ENCODE measurements at regions not wholly inside any gene's neighbourhood (a gene's known extent, or its start where the extent isn't known, plus 50 kb on each side); places are given as distances from the start of the nearest gene placed in this dataset.
"Not testable (repeated sequence)": the region's sequence is repeated elsewhere in the genome, so short reads cannot be mapped to it uniquely, and the experiment has no call there.

GRCh38 chr2:38451778-38452177 lies 74.7 kb upstream of the ATL2 start:
- CTCF ChIA-PET, H3K4me3 Mint-ChIP-seq, H3K4me1 Mint-ChIP-seq, H3K9me3 Mint-ChIP-seq, DNase-seq, H3K36me3 Mint-ChIP-seq, H3K27ac Mint-ChIP-seq: not testable (repeated sequence)
- peaks cover 24% of the 10 kb centered on the region for H3K27me3 Mint-ChIP-seq

- no peaks in the 10 kb centered on the region for H3K9me3 Mint-ChIP-seq
- no peaks in the 10 kb centered on the region for H3K36me3 Mint-ChIP-seq
- no peaks in the 10 kb centered on the region for H3K4me1 Mint-ChIP-seq
- H3K27ac Mint-ChIP-seq = no peak overlapping the region
- H3K27me3 Mint-ChIP-seq = peaks cover 20% of the 10 kb centered on the region
- CTCF ChIA-PET = no interaction called here
- H3K4me3 Mint-ChIP-seq = no peak overlapping the region
- no peak for DNase-seq
These were observed 73.4 kb upstream of the ATL2 start for GRCh38 chr2:38450509-38450908.

- Mint-ChIP-seq H3K4me1 (no peaks in the 10 kb centered on the region), H3K27me3 (peaks cover 20% of the 10 kb centered on the region), H3K4me3 (no peak overlapping the region), H3K9me3 (no peaks in the 10 kb centered on the region), H3K36me3 (no peaks in the 10 kb centered on the region), H3K27ac (no peak overlapping the region)
- CTCF ChIA-PET = interaction anchor here (1.0 kb wide), 1 partner anchor 133 kb away, joined by 3 read pairs; no protein-coding TSS in a partner anchor
- DNase-seq = no peak
These were observed 71.8 kb upstream of the ATL2 start for GRCh38 chr2:38448692-38449410.

- H3K27me3 Mint-ChIP-seq = peaks cover 18% of the 10 kb centered on the region
- no peak overlapping the region for H3K4me3 Mint-ChIP-seq
- DNase-seq = no peak
- H3K4me1 Mint-ChIP-seq = no peaks in the 10 kb centered on the region
- H3K36me3 Mint-ChIP-seq = no peaks in the 10 kb centered on the region
- H3K9me3 Mint-ChIP-seq = no peaks in the 10 kb centered on the region
- H3K27ac Mint-ChIP-seq = no peak overlapping the region
- CTCF ChIA-PET = no interaction called here
These were observed 70.0 kb upstream of the ATL2 start for GRCh38 chr2:38446906-38447561.

- Mint-ChIP-seq H3K27me3 (peaks cover 23% of the 10 kb centered on the region), H3K27ac (no peak overlapping the region), H3K4me1 (no peaks in the 10 kb centered on the region), H3K4me3 (no peak overlapping the region), H3K36me3 (no peaks in the 10 kb centered on the region), H3K9me3 (no peaks in the 10 kb centered on the region)
- DNase-seq = no peak
- CTCF ChIA-PET = no interaction called here
These were observed 69.3 kb upstream of the ATL2 start for GRCh38 chr2:38446418-38446817.

- peaks cover 30% of the 10 kb centered on the region for H3K27me3 Mint-ChIP-seq
- CTCF ChIA-PET = no interaction called here
- no peaks in the 10 kb centered on the region for H3K9me3 Mint-ChIP-seq
- no peak for DNase-seq
- H3K36me3 Mint-ChIP-seq = no peaks in the 10 kb centered on the region
- no peaks in the 10 kb centered on the region for H3K4me1 Mint-ChIP-seq
- H3K4me3 Mint-ChIP-seq = no peak overlapping the region
- H3K27ac Mint-ChIP-seq = no peak overlapping the region
These were observed 67.2 kb upstream of the ATL2 start for GRCh38 chr2:38444247-38444646.

- Mint-ChIP-seq H3K4me1 (no peaks in the 10 kb centered on the region), H3K27me3 (peaks cover 26% of the 10 kb centered on the region), H3K36me3 (no peaks in the 10 kb centered on the region), H3K4me3 (no peak overlapping the region), H3K27ac (no peak overlapping the region), H3K9me3 (no peaks in the 10 kb centered on the region)
- CTCF ChIA-PET = no interaction called here
- DNase-seq = no peak
These were observed 65.8 kb upstream of the ATL2 start for GRCh38 chr2:38442643-38443541.

GRCh38 chr2:38441346-38441745 lies 64.3 kb upstream of the ATL2 start:
- no peak overlapping the region for H3K4me3 Mint-ChIP-seq
- CTCF ChIA-PET = no interaction called here

GRCh38 chr2:38440655-38441054 lies 63.6 kb upstream of the ATL2 start:
- H3K4me3 Mint-ChIP-seq = no peak overlapping the region
- CTCF ChIA-PET = no interaction called here
- no peaks in the 10 kb centered on the region for H3K36me3 Mint-ChIP-seq
- peaks cover 23% of the 10 kb centered on the region for H3K27me3 Mint-ChIP-seq
- no peaks in the 10 kb centered on the region for H3K4me1 Mint-ChIP-seq
- DNase-seq = no peak
- no peaks in the 10 kb centered on the region for H3K9me3 Mint-ChIP-seq
- H3K27ac Mint-ChIP-seq = no peak overlapping the region

More at GRCh38 chr2:38441346-38441745, 64.3 kb upstream of the ATL2 start:
- Mint-ChIP-seq H3K27ac (no peak overlapping the region), H3K27me3 (peaks cover 22% of the 10 kb centered on the region), H3K4me1 (no peaks in the 10 kb centered on the region), H3K9me3 (no peaks in the 10 kb centered on the region), H3K36me3 (no peaks in the 10 kb centered on the region)
- no peak for DNase-seq

GRCh38 chr2:38439863-38440262 lies 62.8 kb upstream of the ATL2 start:
- Mint-ChIP-seq H3K27me3 (peaks cover 28% of the 10 kb centered on the region), H3K4me3 (no peak overlapping the region), H3K36me3 (no peaks in the 10 kb centered on the region), H3K9me3 (no peaks in the 10 kb centered on the region), H3K4me1 (no peaks in the 10 kb centered on the region), H3K27ac (no peak overlapping the region)
- CTCF ChIA-PET = no interaction called here
- no peak for DNase-seq

GRCh38 chr2:38438883-38439612 lies 62.0 kb upstream of the ATL2 start:
- H3K27ac Mint-ChIP-seq = no peak overlapping the region
- DNase-seq = no peak

GRCh38 chr2:38438133-38438882 lies 61.2 kb upstream of the ATL2 start:
- CTCF ChIA-PET = interaction anchor here (1.7 kb wide), 1 partner anchor 13 kb away, joined by 4 read pairs; no protein-coding TSS in a partner anchor
- DNase-seq = no peak

More at GRCh38 chr2:38438883-38439612, 62.0 kb upstream of the ATL2 start:
- H3K36me3 Mint-ChIP-seq = no peaks in the 10 kb centered on the region
- no peaks in the 10 kb centered on the region for H3K9me3 Mint-ChIP-seq
- CTCF ChIA-PET = no interaction called here
- H3K27me3 Mint-ChIP-seq = peaks cover 37% of the 10 kb centered on the region
- no peaks in the 10 kb centered on the region for H3K4me1 Mint-ChIP-seq
- H3K4me3 Mint-ChIP-seq = no peak overlapping the region

GRCh38 chr2:38436227-38436664 lies 59.2 kb upstream of the ATL2 start:
- Mint-ChIP-seq H3K9me3 (no peaks in the 10 kb centered on the region), H3K4me1 (no peaks in the 10 kb centered on the region), H3K27ac (no peak overlapping the region), H3K4me3 (no peak overlapping the region), H3K27me3 (peaks cover 25% of the 10 kb centered on the region), H3K36me3 (no peaks in the 10 kb centered on the region)
- no peak for DNase-seq
- CTCF ChIA-PET = no interaction called here

More at GRCh38 chr2:38438133-38438882, 61.2 kb upstream of the ATL2 start:
- Mint-ChIP-seq H3K4me1 (no peaks in the 10 kb centered on the region), H3K9me3 (no peaks in the 10 kb centered on the region), H3K27ac (no peak overlapping the region), H3K27me3 (peaks cover 40% of the 10 kb centered on the region), H3K4me3 (no peak overlapping the region), H3K36me3 (no peaks in the 10 kb centered on the region)

Data from activated naive CD4-positive, alpha-beta T cell treated with anti-CD3 and anti-CD28 coated beads, Interleukin-2, amount 10 ng/mL, durations not matched to agents 7 days and 5 days (primary cell).